ENCODE measurements at regions not wholly inside any gene's neighbourhood (a gene's known extent, or its start where the extent isn't known, plus 50 kb on each side); places are given as distances from the start of the nearest gene placed in this dataset.

- intact Hi-C loops (cut with DNase I; ENCODE audit: low total_unique reads): no loop called here
- TF ChIP-seq CTCF (IDR thresholded peaks at IDR 0.05): no peak
- no peak for TF ChIP-seq POLR2A (IDR thresholded peaks at IDR 0.05)
- H3K4me3 ChIP-seq: no peak overlapping the region
- H3K27ac ChIP-seq: peak overlapping the region in 1 of 2 donors; percentile 10
- H3K4me1 ChIP-seq: peaks cover 11% of the 10 kb centered on the region
- WGBS, 2 donors: 65 to 83% methylated on average over 2 of the region's 2 CpGs
- no peak for DNase-seq
- H3K9me3 ChIP-seq: no peaks in the 10 kb centered on the region
- no peaks in the 10 kb centered on the region for H3K27me3 ChIP-seq
- H3K36me3 ChIP-seq (ENCODE audit: low read depth, missing control alignments): no peaks in the 10 kb centered on the region
Observed at GRCh38 chr14:53215101-53215500, 62.0 kb upstream of the DDHD1 start.

- Histone ChIP-seq H3K27ac (no peak overlapping the region), H3K36me3 (ENCODE audit: low read depth, missing control alignments) (no peaks in the 10 kb centered on the region), H3K9me3 (no peaks in the 10 kb centered on the region), H3K4me3 (no peak overlapping the region), H3K4me1 (peaks cover 11% of the 10 kb centered on the region), H3K27me3 (no peaks in the 10 kb centered on the region)
- intact Hi-C loops (cut with DNase I; ENCODE audit: low total_unique reads): no loop called here
- peak; percentile 62 for DNase-seq
- TF ChIP-seq POLR2A (IDR thresholded peaks at IDR 0.05) (no peak), CTCF (IDR thresholded peaks at IDR 0.05) (no peak)
- 44 to 54% methylated on average over 4 of the region's 4 CpGs for WGBS, 2 donors
Observed at GRCh38 chr14:53214384-53214783, 61.3 kb upstream of the DDHD1 start.

GRCh38 chr14:53213761-53214160, 60.6 kb upstream of the DDHD1 start:
- Histone ChIP-seq H3K4me1 (peaks cover 11% of the 10 kb centered on the region), H3K27me3 (no peaks in the 10 kb centered on the region), H3K4me3 (no peak overlapping the region), H3K27ac (no peak overlapping the region), H3K36me3 (ENCODE audit: low read depth, missing control alignments) (no peaks in the 10 kb centered on the region), H3K9me3 (no peaks in the 10 kb centered on the region)
- intact Hi-C loops (cut with DNase I; ENCODE audit: low total_unique reads): no loop called here
- no peak for DNase-seq
- WGBS, 2 donors: 62 to 69% methylated on average over 2 of the region's 2 CpGs
- TF ChIP-seq POLR2A (IDR thresholded peaks at IDR 0.05) (no peak), CTCF (IDR thresholded peaks at IDR 0.05) (no peak)

- no peak for DNase-seq
- no peaks in the 10 kb centered on the region for H3K27me3 ChIP-seq
- TF ChIP-seq POLR2A (IDR thresholded peaks at IDR 0.05) (no peak), CTCF (IDR thresholded peaks at IDR 0.05) (no peak)
- 21 to 30% methylated on average over 2 of the region's 2 CpGs for WGBS, 2 donors
- H3K9me3 ChIP-seq: no peaks in the 10 kb centered on the region
- peaks cover 4% of the 10 kb centered on the region for H3K4me1 ChIP-seq
- no peak overlapping the region for H3K27ac ChIP-seq
- H3K36me3 ChIP-seq (ENCODE audit: low read depth, missing control alignments): no peaks in the 10 kb centered on the region
- H3K4me3 ChIP-seq: no peak overlapping the region
- intact Hi-C loops (cut with DNase I; ENCODE audit: low total_unique reads): no loop called here
Observed at GRCh38 chr14:53209370-53209769, 56.2 kb upstream of the DDHD1 start.

Data from testis (tissue), 2 donors.